ENCODE measurements at regions not wholly inside any gene's neighbourhood (a gene's known extent, or its start where the extent isn't known, plus 50 kb on each side); places are given as distances from the start of the nearest gene placed in this dataset.

DNA sequence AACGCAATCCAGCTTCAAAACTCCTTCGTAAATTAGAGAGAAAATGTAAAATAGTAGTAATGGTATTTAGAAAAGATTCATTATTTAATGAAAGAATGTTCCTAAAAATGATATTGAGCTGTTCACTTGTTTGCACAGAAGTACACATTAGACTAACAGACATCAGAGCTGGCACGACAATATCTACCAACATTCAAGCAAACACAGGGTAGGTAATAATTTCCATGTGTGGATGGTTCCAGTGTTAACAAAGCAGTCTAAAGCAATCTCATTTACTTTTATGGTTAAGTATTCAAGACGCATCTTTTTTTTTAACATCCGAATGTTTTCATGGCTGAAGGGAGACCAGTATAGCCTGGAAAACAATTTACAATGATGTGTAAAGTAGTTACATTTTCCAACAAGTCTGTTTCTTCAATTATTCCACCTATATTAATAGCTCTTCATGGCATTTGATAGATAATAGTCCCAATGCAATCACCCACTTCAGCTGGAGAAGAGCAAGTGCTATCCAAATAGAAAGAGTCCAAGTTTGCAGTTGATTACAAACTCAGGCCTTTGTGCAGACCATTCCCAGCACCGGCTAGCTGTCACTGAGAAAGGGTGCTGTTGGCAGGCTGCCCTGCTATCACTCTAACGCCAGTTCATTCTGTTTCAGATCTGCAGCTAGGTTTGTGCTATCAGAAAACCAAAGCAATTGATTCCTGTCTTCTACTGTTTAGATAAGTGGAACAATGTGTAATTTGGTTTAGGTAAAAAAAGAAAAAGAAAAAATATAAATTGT is 458.8 kb downstream of the DTWD2 start:
- H3K27me3 ChIP-seq (ENCODE audit: control insufficient read depth, insufficient read depth, low read length), result no peaks in the 10 kb centered on the region
- FAIRE-seq (no peak), DNase-seq (ENCODE audit: low read depth) (no peak)
- TF ChIP-seq, protein P1, sequence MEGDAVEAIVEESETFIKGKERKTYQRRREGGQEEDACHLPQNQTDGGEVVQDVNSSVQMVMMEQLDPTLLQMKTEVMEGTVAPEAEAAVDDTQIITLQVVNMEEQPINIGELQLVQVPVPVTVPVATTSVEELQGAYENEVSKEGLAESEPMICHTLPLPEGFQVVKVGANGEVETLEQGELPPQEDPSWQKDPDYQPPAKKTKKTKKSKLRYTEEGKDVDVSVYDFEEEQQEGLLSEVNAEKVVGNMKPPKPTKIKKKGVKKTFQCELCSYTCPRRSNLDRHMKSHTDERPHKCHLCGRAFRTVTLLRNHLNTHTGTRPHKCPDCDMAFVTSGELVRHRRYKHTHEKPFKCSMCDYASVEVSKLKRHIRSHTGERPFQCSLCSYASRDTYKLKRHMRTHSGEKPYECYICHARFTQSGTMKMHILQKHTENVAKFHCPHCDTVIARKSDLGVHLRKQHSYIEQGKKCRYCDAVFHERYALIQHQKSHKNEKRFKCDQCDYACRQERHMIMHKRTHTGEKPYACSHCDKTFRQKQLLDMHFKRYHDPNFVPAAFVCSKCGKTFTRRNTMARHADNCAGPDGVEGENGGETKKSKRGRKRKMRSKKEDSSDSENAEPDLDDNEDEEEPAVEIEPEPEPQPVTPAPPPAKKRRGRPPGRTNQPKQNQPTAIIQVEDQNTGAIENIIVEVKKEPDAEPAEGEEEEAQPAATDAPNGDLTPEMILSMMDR (IDR thresholded peaks at IDR 0.05; ENCODE audit: insufficient read depth, low read length, severe bottlenecking), result no peak
- H3K4me3 ChIP-seq (ENCODE audit: low read depth, low read length), result no peak overlapping the region
- no peaks in the 10 kb centered on the region for H3K36me3 ChIP-seq (ENCODE audit: control insufficient read depth, insufficient read depth, low read length)

GRCh38 chr5:118522626-118523025 is 465.7 kb downstream of the DTWD2 start:
- no peaks in the 10 kb centered on the region for H3K36me3 ChIP-seq (ENCODE audit: control insufficient read depth, insufficient read depth, low read length)
- no peak for DNase-seq (ENCODE audit: low read depth)
- no peak for FAIRE-seq
- no peaks in the 10 kb centered on the region for H3K27me3 ChIP-seq (ENCODE audit: control insufficient read depth, insufficient read depth, low read length)
- TF ChIP-seq, protein P1 (IDR thresholded peaks at IDR 0.05; ENCODE audit: insufficient read depth, low read length, severe bottlenecking), result no peak
- H3K4me3 ChIP-seq (ENCODE audit: low read depth, low read length), result no peak overlapping the region

- Histone ChIP-seq H3K4me3 (ENCODE audit: low read depth, low read length) (no peak overlapping the region), H3K27me3 (ENCODE audit: control insufficient read depth, insufficient read depth, low read length) (no peaks in the 10 kb centered on the region), H3K36me3 (ENCODE audit: control insufficient read depth, insufficient read depth, low read length) (no peaks in the 10 kb centered on the region)
- TF ChIP-seq, protein P1 (IDR thresholded peaks at IDR 0.05; ENCODE audit: insufficient read depth, low read length, severe bottlenecking), result no peak
- DNase-seq (ENCODE audit: low read depth), result no peak
- no peak for FAIRE-seq
Observed at GRCh38 chr5:118520771-118521415, 467.5 kb downstream of the DTWD2 start.

- no peaks in the 10 kb centered on the region for H3K36me3 ChIP-seq (ENCODE audit: control insufficient read depth, insufficient read depth, low read length)
- no peaks in the 10 kb centered on the region for H3K27me3 ChIP-seq (ENCODE audit: control insufficient read depth, insufficient read depth, low read length)
- DNase-seq (ENCODE audit: low read depth), result no peak
- no peak for FAIRE-seq
- TF ChIP-seq, protein P1 (IDR thresholded peaks at IDR 0.05; ENCODE audit: insufficient read depth, low read length, severe bottlenecking), result no peak
- H3K4me3 ChIP-seq (ENCODE audit: low read depth, low read length), result no peak overlapping the region
Observed at GRCh38 chr5:118519466-118519865, 468.9 kb downstream of the DTWD2 start.

- TF ChIP-seq, protein P1 (IDR thresholded peaks at IDR 0.05; ENCODE audit: insufficient read depth, low read length, severe bottlenecking), result no peak
- FAIRE-seq (no peak), DNase-seq (ENCODE audit: low read depth) (no peak)
- H3K4me3 ChIP-seq (ENCODE audit: low read depth, low read length), result no peak overlapping the region
- H3K27me3 ChIP-seq (ENCODE audit: control insufficient read depth, insufficient read depth, low read length), result no peaks in the 10 kb centered on the region
- H3K36me3 ChIP-seq (ENCODE audit: control insufficient read depth, insufficient read depth, low read length), result no peaks in the 10 kb centered on the region
Observed at GRCh38 chr5:118518720-118519119, 469.6 kb downstream of the DTWD2 start.

Measured in bronchial epithelial cell (primary cell).